Left ventricle myocardium superior (tissue), 1 donor: ENCODE measurements at regions not wholly inside any gene's neighbourhood (a gene's known extent, or its start where the extent isn't known, plus 50 kb on each side); places are given as distances from the start of the nearest gene placed in this dataset.

Experiments
- ATAC-seq: fragments of 200-7000 bp; cut with Tn5 transposase; one replicate; pipeline ENCODE4 v1.9.1; 2020; ENCODE audit warnings: mild to moderate bottlenecking, moderate library complexity
- DNase-seq: peaks from one replicate; pipeline ENCODE4 v3.0.0-alpha.2; 2020
- intact Hi-C: fragments of 100-400 bp; cut with micrococcal nuclease; formaldehyde crosslinking; loops from one replicate; pipeline ENCODE4 v1.11.0; 2022
- donor health status: DM: no; HTN: yes; CAD: no; lungs with severe emphysema.

GRCh38 chr11:70650075-70650909 is 252.0 kb downstream of the CTTN start:
- peak; percentile 87 for ATAC-seq
- intact Hi-C loops: no loop called here
- peak; percentile 63 for DNase-seq

DNA sequence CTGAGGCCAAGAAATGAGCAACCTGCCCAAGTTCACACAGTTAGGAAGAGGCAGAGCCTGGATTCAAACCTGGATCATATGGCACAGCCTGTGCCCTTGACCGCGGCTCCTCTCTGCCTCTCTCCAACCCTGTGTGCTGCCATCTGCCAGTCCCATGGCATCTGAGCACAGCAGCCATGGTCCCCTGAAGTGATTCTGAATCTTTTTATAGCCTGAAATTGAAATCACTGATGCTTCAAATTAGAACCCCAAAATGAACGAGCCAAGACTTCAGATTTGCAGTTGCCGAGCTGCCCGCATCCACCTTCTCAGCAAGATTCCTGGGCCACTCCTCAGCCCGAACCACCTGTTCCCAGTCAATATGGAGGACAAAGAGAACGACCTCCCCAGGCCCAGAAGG is 252.7 kb downstream of the CTTN start:
- intact Hi-C loops: no loop called here
- no peak for DNase-seq
- ATAC-seq: no peak

- DNase-seq: no peak
- ATAC-seq: no peak
- intact Hi-C loops: no loop called here
Measured at GRCh38 chr11:70654016-70654415, 255.7 kb downstream of the CTTN start.

DNA sequence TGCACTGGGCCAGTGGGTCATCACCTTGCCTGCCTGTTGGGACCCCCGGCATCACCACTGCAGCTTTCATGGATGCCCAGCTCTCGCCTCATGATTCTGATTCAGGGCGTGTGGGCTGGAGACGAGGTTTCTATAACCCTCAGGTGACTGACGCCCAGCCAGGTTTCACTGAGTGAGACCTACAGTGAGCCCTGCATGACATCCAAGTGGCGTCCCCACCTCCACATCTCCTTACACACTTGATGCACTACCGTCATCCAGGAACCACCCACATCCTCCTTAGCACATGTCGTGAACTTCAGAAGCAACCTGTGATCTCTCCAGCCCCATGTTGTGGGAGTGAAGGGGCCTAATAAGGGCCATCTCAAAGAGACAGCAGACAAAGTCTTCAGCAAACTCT is 257.5 kb downstream of the CTTN start:
- DNase-seq: no peak
- ATAC-seq: no peak
- intact Hi-C loops: no loop called here

DNA sequence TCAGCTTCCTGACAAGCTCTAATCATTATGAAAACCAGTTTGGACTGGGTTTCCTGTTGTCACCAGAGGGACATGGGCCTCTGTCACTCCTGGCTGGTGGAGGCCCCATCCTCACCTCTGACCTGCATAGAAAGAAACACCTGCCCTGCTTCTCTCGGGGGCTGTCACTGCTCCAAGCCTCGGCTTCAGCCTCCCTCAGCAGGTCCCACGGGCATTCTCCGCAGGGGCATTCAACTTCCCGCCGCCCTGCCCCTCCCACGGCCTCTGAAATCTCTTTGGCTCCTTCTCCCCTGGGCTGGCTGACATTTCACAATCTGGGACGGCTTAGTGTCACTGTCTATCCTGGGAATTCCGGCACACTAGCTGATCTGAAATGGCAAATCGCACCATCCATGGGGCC is 257.9 kb downstream of the CTTN start:
- DNase-seq (no peak), ATAC-seq (peak; percentile 41)
- intact Hi-C loops: no loop called here

- intact Hi-C loops: no loop called here
- no peak for ATAC-seq
- DNase-seq: no peak
Measured at GRCh38 chr11:70660059-70660888, 261.9 kb downstream of the CTTN start.

- ATAC-seq: no peak
- no peak for DNase-seq
- intact Hi-C loops: no loop called here
Measured at GRCh38 chr11:70660889-70661197, 262.5 kb downstream of the CTTN start.

- intact Hi-C loops: no loop called here
- ATAC-seq (peak; percentile 27), DNase-seq (no peak)
Measured at GRCh38 chr11:70661761-70662501, 263.6 kb downstream of the CTTN start.

- intact Hi-C loops: no loop called here
- ATAC-seq (no peak), DNase-seq (no peak)
Measured at GRCh38 chr11:70662691-70663098, 264.4 kb downstream of the CTTN start.

- intact Hi-C loops: no loop called here
- ATAC-seq: no peak
Measured at GRCh38 chr11:70663815-70664214, 265.5 kb downstream of the CTTN start.

GRCh38 chr11:70666311-70666710 is 268.0 kb downstream of the CTTN start:
- intact Hi-C loops: no loop called here
- no peak for ATAC-seq
- DNase-seq: no peak

More at GRCh38 chr11:70663815-70664214, 265.5 kb downstream of the CTTN start:
- DNase-seq: no peak

GRCh38 chr11:70667767-70668166 is 269.4 kb downstream of the CTTN start:
- no peak for DNase-seq
- intact Hi-C loops: no loop called here
- no peak for ATAC-seq

- intact Hi-C loops: no loop called here
- no peak for DNase-seq
- ATAC-seq: no peak
Measured at GRCh38 chr11:70668204-70669202, 270.2 kb downstream of the CTTN start.

DNA sequence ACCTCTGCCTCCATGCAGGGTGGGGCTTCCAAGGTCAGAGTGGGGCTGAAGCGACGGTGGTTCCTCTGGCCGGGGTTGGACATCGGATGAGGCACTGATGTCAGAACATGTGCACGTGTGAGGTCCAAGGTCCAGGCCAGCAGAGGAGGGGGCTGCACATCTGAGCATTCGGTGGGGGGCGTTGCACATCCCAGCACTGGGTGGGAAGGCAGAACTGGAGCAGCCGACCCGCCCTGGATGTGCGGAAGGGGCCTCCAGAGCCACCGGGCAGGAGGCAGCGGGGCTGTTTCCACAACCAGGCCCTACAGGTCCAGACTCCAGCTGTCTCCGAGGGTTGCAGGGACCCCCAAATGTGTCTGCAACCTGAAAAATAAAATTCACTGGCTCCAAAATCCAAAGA is 271.0 kb downstream of the CTTN start:
- DNase-seq (no peak), ATAC-seq (no peak)
- intact Hi-C loops: no loop called here

GRCh38 chr11:70669871-70670675 is 271.7 kb downstream of the CTTN start:
- intact Hi-C loops: no loop called here
- ATAC-seq (no peak), DNase-seq (no peak)

GRCh38 chr11:70670676-70671034 is 272.3 kb downstream of the CTTN start:
- intact Hi-C loops: no loop called here
- ATAC-seq: no peak
- DNase-seq: no peak

GRCh38 chr11:70671083-70671482 is 272.8 kb downstream of the CTTN start:
- ATAC-seq: no peak
- intact Hi-C loops: no loop called here
- DNase-seq: no peak

- DNase-seq (no peak), ATAC-seq (no peak)
- intact Hi-C loops: no loop called here
Measured at GRCh38 chr11:70671611-70672010, 273.3 kb downstream of the CTTN start.
